Stimulated activated CD4-positive, alpha-beta T cell treated with anti-CD3 and anti-CD28 coated beads, TNF-alpha, amount 100 ng/mL, for 1 hour (primary cell): ENCODE measurements at regions not wholly inside any gene's neighbourhood (a gene's known extent, or its start where the extent isn't known, plus 50 kb on each side); places are given as distances from the start of the nearest gene placed in this dataset.

Source experiments
- DNase-seq, 3 donors: peaks; one replicate each; pipeline ENCODE4 v3.0.0-alpha.2; 2020; ENCODE audit warnings: low read depth in 3 of 3, low spot score in 1 of 3

DNA sequence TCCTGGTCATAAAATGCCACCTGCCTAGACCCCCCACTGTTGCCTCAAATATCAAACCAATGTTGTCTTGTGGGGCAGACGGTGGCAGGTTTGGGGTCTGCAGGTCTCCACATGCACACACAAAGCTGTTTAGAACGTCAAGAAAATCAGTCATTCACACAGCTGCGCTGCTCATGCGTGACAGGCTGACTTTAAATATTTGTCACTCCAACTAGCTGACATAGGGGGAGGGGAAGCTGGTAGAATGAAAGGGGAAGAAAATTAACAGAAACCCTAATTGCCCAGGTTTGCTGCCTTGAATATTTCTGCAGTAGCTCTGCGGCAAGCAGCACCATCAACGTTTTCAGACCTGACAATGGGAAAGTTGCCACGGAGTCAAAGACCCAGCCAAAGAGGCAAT lies 201.8 kb downstream of the ABHD5 start:
- DNase-seq = no peak

DNA sequence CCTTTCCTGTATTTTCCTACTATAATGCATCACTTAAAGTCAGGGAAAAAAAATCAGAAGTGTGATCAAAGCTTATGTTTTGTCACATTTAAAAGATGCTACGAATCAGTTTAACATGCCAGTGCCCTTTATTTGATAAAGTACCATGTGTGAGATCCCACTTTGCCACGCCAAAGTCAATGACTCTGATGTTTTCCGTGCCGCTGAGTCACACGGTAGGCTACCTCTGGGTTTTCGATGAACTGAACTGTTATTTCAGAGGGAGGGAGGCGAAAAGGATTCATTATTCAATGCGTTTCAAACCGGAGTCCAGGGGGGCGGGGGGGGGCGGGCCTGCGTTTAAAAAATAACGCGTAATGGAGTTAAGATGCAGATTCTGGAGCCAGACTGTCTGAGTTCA lies 203.0 kb downstream of the ABHD5 start:
- no peak for DNase-seq

GRCh38 chr3:43894176-43895049 lies 203.7 kb downstream of the ABHD5 start:
- peak in 1 of 3 donors; percentile 12 for DNase-seq

DNA sequence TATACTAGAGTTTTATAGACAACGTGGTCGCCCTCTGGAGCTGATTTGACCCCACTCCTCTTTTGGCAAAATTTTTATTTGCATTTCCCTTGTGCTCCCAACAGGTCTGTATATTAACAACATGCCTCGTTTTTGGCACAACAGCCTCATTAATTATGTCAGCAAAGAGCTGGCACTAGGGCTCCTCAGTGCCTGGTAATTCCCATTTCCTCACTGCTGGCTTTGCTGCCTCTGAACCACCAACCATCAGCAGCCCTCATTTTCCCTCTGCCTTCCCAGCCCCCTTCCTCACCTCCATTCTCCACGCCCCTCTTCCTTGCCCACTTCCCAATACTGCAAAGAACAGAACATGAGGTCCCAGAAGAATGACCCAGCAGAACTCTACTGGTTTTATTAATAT lies 204.8 kb downstream of the ABHD5 start:
- DNase-seq = no peak

- no peak for DNase-seq
These were observed 211.7 kb downstream of the ABHD5 start for GRCh38 chr3:43902415-43902814.

DNA sequence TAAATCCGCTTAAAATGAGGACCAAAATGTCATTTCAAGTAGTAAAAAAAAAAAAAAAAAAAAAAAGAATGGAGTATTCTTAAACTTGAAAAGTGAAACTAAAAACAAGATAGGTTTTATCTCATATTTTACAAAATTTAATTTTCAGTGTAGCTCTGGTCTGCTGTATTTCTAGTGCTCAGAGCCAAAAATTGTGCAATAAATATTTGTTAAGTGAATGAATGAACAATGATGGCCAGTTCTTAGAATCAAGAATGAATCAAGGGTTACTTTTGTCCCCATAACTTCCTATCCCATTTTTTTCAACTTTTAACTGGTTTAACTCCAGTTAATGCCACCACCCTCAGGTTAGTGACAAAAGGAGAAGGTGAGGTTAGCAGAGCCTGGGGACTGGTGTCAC lies 214.4 kb downstream of the ABHD5 start:
- no peak for DNase-seq

DNA sequence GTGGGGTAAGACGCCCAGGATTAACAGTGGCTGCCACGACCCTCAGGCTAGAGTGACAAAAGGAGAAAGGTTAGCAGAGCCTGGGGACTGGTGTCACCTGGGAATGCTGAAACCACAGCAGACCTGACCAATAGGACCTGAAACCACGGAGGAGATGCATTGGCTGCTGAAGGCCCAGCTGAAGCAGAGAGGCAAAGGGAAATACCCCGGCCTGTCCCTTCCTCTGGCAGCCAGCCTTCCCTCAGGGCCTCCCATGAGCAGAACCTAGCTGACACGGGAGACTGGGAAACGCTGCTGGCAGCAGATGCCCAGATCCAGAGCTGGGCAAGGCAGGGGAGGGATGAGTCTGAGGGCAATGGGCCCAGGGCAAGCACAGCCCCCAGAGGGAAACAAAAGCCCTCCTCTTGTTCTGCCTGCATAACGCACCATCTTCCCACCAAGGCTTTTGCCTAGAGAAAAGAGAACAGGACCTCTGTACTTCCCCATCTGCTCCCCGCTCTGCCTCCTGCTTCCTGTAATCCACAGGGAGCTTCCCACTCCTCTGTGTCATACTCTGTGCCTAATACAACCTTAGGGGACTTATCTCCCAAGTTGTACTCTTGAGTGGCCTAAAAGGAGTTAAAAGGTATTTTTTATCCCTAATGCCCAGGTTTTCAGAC lies 216.2 kb downstream of the ABHD5 start:
- DNase-seq = no peak

- DNase-seq = no peak
These were observed 216.7 kb downstream of the ABHD5 start for GRCh38 chr3:43907508-43907858.

DNA sequence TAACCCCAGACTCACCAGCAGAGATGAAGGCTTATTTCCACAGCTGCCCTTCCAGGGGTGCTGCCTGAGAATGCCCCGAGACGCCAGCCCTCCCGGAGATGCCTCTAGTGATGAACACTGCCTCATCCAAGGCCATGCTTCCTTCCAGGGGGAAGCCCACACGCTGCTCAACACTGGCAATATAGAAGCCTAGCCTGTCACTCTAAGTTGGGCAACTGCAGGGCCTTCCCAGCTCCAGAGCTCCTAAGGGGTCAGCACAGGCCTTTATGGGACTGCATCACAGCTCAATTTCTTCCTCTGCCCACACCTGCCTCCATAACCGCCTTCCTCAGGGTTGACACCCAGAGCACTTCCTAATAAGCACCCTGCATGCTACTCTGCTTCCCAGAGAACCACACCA lies 217.7 kb downstream of the ABHD5 start:
- DNase-seq = no peak

GRCh38 chr3:43909149-43909548 lies 218.4 kb downstream of the ABHD5 start:
- no peak for DNase-seq

GRCh38 chr3:43910750-43911149 lies 220.0 kb downstream of the ABHD5 start:
- no peak for DNase-seq

GRCh38 chr3:43913036-43913948 lies 222.6 kb downstream of the ABHD5 start:
- DNase-seq = no peak

DNA sequence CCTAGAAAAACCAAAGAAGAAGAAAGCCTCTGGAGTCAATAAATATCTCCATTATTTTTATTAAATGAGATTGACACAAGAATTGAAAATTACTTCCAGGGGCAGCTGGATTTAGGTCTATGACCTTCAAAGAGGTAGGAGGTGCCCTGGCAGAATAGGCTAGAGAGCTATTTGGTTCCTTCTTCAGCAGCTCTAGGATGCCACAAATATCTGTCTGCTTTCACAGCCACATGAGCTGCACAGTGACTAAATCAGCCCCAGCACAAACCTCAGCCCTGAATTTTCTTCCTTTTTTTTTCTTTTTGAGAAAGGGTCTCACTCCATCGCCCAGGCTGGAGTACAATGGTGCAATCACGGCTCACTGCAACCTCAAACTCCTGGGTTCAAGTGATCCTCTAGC lies 223.5 kb downstream of the ABHD5 start:
- DNase-seq = no peak

DNA sequence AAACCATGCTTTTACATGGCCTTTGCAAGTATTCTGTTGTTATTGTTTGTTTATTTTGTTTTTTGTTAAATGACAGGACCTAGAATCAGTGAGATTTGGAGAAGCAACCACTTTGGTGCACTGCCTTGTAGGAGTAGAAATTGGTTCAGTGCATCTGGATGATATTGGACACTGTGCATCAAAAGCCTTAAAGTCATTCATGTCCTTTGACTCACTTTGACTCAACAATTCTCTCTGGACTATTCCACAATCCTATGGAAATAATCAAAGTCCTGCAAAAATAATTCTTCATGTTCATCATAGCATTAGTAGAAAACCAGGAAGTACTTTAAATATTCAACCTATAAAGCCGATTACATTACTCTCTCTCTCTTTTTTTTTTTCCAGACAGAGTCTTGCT lies 224.8 kb downstream of the ABHD5 start:
- no peak for DNase-seq

- no peak for DNase-seq
These were observed 226.6 kb downstream of the ABHD5 start for GRCh38 chr3:43917361-43917760.

GRCh38 chr3:43919029-43919428 lies 228.3 kb downstream of the ABHD5 start:
- no peak for DNase-seq

DNA sequence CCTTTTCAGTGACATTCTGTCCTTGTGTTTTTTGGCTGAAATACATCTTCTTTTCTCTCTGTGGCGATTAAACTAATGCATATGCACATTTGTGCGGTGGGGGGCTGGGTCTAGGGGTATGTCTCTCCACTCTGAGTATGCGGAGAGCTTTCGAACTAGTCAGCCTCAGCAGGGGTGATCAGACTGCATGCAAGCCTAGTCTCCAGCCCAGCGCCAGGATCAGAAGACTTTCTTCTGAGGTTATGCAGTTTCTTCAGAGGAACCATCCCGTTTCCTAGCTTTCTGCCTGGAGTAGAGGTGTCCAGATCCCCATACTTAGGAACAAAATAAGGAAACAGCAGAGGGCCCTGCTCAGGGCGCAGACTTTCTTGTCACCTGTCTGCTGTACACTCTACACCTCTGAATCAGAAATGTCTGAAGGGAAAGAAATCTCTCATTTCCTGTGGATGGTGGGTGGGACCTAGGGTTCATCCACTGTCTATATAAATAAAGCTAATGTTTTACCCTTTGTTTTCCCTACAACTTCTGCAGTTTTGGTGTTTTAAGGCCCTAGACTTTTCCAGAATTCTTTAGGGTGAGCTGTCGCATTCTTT lies 230.4 kb downstream of the ABHD5 start:
- DNase-seq = no peak

- no peak for DNase-seq
These were observed 231.6 kb downstream of the ABHD5 start for GRCh38 chr3:43922374-43922773.

GRCh38 chr3:43923104-43923882 lies 232.6 kb downstream of the ABHD5 start:
- DNase-seq = no peak

GRCh38 chr3:43926055-43926454 lies 235.3 kb downstream of the ABHD5 start:
- DNase-seq = no peak

DNA sequence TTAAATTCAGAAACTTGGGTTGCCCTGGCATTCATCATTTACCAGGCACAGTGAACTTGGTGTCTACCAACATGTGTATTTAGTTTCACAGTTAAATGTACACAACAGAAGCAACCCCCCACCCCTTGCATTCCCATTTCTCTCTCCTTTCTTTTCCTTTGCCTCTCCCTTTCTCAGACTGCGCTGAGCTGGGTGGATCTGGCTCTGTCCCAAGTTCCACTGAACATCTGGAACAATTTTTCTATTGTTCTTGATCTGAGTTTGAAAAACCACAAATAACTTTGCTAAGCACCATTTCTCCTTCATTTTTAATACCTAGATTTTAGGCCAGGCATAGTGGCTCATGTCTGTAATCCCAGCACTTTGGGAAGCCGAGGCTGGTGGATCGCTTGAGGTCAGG lies 242.2 kb downstream of the ABHD5 start:
- no peak for DNase-seq
